VCaP (cell line): ENCODE measurements at regions not wholly inside any gene's neighbourhood (a gene's known extent, or its start where the extent isn't known, plus 50 kb on each side); places are given as distances from the start of the nearest gene placed in this dataset.
"Not testable (repeated sequence)": the region's sequence is repeated elsewhere in the genome, so short reads cannot be mapped to it uniquely, and the experiment has no call there.

Source experiments
- H3K27ac ChIP-seq: fragments of 450-650 bp; 2 replicates; pipeline ENCODE4 v1.5.1; 2017
- CTCF ChIP-seq: fragments of 450-650 bp; conservative IDR thresholded peaks from 2 replicates; pipeline ENCODE4 v1.5.1; 2017; ENCODE audit warnings: mild to moderate bottlenecking, moderate library complexity

- H3K27ac ChIP-seq: no peak overlapping the region
- no peak for TF ChIP-seq CTCF
These were observed 236.6 kb downstream of the CYRIA start for GRCh38 chr2:16429002-16429401.

GRCh38 chr2:16425462-16426336 lies 239.9 kb downstream of the CYRIA start:
- no peak for TF ChIP-seq CTCF
- no peak overlapping the region; the same call in 1 of the 2 replicates for H3K27ac ChIP-seq

- TF ChIP-seq CTCF: no peak
- H3K27ac ChIP-seq: no peak overlapping the region
These were observed 245.2 kb downstream of the CYRIA start for GRCh38 chr2:16420421-16420820.

GRCh38 chr2:16417726-16418125 lies 247.9 kb downstream of the CYRIA start:
- no peak overlapping the region for H3K27ac ChIP-seq
- no peak for TF ChIP-seq CTCF

- TF ChIP-seq CTCF: no peak
- H3K27ac ChIP-seq: no peak overlapping the region
These were observed 249.0 kb downstream of the CYRIA start for GRCh38 chr2:16416651-16417050.

- not testable (repeated sequence) for H3K27ac ChIP-seq
These were observed 249.8 kb downstream of the CYRIA start for GRCh38 chr2:16415861-16416260.

GRCh38 chr2:16413947-16414346 lies 251.7 kb downstream of the CYRIA start:
- H3K27ac ChIP-seq: no peak overlapping the region
- TF ChIP-seq CTCF: no peak

GRCh38 chr2:16413285-16413684 lies 252.3 kb downstream of the CYRIA start:
- TF ChIP-seq CTCF: no peak
- no peak overlapping the region for H3K27ac ChIP-seq
